ENCODE measurements at regions not wholly inside any gene's neighbourhood (a gene's known extent, or its start where the extent isn't known, plus 50 kb on each side); places are given as distances from the start of the nearest gene placed in this dataset.

- Histone ChIP-seq H3K27me3 (ENCODE audit: control insufficient read depth, insufficient read depth, low read length) (no peaks in the 10 kb centered on the region), H3K9me3 (ENCODE audit: control insufficient read depth, low read length) (no peaks in the 10 kb centered on the region), H3K4me1 (ENCODE audit: control insufficient read depth, insufficient read depth, low read length) (peaks cover 3% of the 10 kb centered on the region), H3K4me3 (ENCODE audit: low read length) (no peak overlapping the region), H3K9ac (ENCODE audit: low read length) (no peak overlapping the region), H3K36me3 (ENCODE audit: control insufficient read depth, insufficient read depth, low read length) (no peaks in the 10 kb centered on the region)
Measured at GRCh38 chr2:12652723-12653122, 64.0 kb upstream of the TRIB2 start.

- H3K9me3 ChIP-seq (ENCODE audit: control insufficient read depth, low read length) = no peaks in the 10 kb centered on the region
- peaks cover 15% of the 10 kb centered on the region for H3K4me1 ChIP-seq (ENCODE audit: control insufficient read depth, insufficient read depth, low read length)
- no peaks in the 10 kb centered on the region for H3K27me3 ChIP-seq (ENCODE audit: control insufficient read depth, insufficient read depth, low read length)
- H3K4me3 ChIP-seq (ENCODE audit: low read length) = no peak overlapping the region
- no peak overlapping the region for H3K9ac ChIP-seq (ENCODE audit: low read length)
- H3K36me3 ChIP-seq (ENCODE audit: control insufficient read depth, insufficient read depth, low read length) = no peaks in the 10 kb centered on the region
Measured at GRCh38 chr2:12657560-12657959, 59.2 kb upstream of the TRIB2 start.

DNA sequence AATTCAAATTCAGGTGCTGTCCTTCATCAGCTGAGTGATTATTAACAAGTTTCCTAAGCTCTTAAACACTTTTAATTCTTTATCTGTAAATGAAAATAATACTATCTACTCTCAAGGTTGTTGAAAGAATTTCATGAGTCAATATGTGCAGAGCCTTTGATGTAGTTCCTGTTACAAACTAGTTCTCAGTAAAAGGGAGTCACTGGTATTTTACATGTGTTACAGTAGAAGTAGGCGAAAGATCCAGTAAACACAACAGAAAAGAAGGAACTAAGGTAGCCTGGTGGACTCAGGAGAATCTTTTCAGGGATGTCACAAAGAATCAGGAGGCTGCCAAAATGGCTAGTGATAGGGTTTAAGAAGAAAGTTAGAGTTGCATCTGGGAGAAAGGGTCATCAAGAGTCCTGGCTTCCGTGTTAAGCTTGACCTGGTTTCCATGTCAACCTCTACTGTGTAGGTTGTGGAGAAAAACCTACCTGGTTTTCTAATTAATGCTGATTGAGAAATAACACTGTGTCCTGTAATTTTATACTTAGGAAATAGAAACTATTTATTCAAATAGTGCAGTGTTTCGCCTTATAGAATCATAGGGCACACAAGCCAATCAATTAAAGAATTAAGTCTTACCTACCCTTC is 58.3 kb upstream of the TRIB2 start:
- H3K9me3 ChIP-seq (ENCODE audit: control insufficient read depth, low read length) = no peaks in the 10 kb centered on the region

DNA sequence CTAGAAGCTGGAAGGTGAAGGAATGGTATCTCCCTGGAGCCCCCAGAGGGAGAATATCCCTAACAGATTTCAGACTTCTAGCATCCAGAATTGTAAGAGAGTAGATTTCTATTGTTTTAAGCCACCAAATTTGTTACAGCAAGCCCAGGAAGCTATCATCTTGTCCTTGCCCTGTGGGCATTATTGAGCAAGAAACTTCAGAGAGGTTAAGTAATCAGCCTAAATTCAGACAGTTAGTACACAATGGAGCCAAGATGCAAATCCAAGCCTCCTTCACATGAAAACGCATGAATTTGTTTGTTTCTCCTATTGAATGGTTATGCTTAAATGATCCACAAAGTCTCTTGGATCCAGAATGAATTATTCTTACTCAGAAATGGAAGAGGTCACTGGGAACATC is 55.2 kb upstream of the TRIB2 start:
- H3K9ac ChIP-seq (ENCODE audit: low read length) = no peak overlapping the region
- H3K9me3 ChIP-seq (ENCODE audit: control insufficient read depth, low read length) = no peaks in the 10 kb centered on the region
- H3K36me3 ChIP-seq (ENCODE audit: control insufficient read depth, insufficient read depth, low read length) = no peaks in the 10 kb centered on the region
- no peaks in the 10 kb centered on the region for H3K27me3 ChIP-seq (ENCODE audit: control insufficient read depth, insufficient read depth, low read length)
- H3K4me1 ChIP-seq (ENCODE audit: control insufficient read depth, insufficient read depth, low read length) = peaks cover 15% of the 10 kb centered on the region
- H3K4me3 ChIP-seq (ENCODE audit: low read length) = no peak overlapping the region

More for the DNA sequence above, 58.3 kb upstream of the TRIB2 start:
- no peak overlapping the region for H3K4me3 ChIP-seq (ENCODE audit: low read length)
- no peak overlapping the region for H3K9ac ChIP-seq (ENCODE audit: low read length)
- H3K36me3 ChIP-seq (ENCODE audit: control insufficient read depth, insufficient read depth, low read length) = no peaks in the 10 kb centered on the region
- peaks cover 15% of the 10 kb centered on the region for H3K4me1 ChIP-seq (ENCODE audit: control insufficient read depth, insufficient read depth, low read length)
- H3K27me3 ChIP-seq (ENCODE audit: control insufficient read depth, insufficient read depth, low read length) = no peaks in the 10 kb centered on the region

DNA sequence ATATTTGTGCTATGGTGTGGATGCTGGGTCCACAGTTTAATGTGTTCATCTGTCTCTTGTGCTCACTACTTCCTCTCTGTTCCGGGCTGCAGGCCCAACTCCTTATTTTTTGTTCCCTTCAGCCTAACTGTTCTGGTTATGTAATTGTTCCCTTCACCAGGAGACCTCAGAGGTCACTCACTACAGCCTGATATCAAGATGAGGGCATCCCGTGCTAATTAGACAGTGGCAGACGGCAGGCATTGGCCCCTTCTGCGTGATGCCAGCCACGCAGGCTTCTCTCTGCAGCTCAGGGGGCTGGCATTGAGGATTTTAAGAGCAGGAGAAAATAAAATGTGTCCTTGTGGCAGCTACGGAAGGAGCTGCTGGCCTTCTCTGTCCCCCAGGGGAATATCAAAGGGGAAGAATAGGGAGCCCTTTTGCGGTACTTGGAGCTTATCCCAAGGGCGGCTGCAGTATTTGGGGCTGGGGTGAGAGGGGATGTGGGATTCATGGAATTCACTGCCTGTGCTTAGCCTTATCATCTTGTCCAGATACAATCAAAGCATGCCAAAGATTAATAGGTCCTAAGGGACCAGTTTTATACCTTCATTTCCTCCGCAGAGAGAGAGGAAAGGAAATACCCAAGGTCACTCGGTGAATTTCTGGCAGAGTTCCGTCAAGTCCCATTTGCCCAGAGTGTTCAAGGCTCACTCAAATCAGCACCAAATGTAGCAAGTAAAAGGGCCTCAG is 53.3 kb upstream of the TRIB2 start:
- no peaks in the 10 kb centered on the region for H3K9me3 ChIP-seq (ENCODE audit: control insufficient read depth, low read length)
- no peaks in the 10 kb centered on the region for H3K36me3 ChIP-seq (ENCODE audit: control insufficient read depth, insufficient read depth, low read length)
- H3K9ac ChIP-seq (ENCODE audit: low read length) = no peak overlapping the region
- H3K4me1 ChIP-seq (ENCODE audit: control insufficient read depth, insufficient read depth, low read length) = peaks cover 7% of the 10 kb centered on the region
- H3K27me3 ChIP-seq (ENCODE audit: control insufficient read depth, insufficient read depth, low read length) = no peaks in the 10 kb centered on the region
- no peak overlapping the region for H3K4me3 ChIP-seq (ENCODE audit: low read length)

- Histone ChIP-seq H3K36me3 (ENCODE audit: control insufficient read depth, insufficient read depth, low read length) (no peaks in the 10 kb centered on the region), H3K9me3 (ENCODE audit: control insufficient read depth, low read length) (no peaks in the 10 kb centered on the region), H3K4me3 (ENCODE audit: low read length) (no peak overlapping the region), H3K4me1 (ENCODE audit: control insufficient read depth, insufficient read depth, low read length) (no peaks in the 10 kb centered on the region), H3K27me3 (ENCODE audit: control insufficient read depth, insufficient read depth, low read length) (no peaks in the 10 kb centered on the region), H3K9ac (ENCODE audit: low read length) (no peak overlapping the region)
Measured at GRCh38 chr2:12665334-12665733, 51.4 kb upstream of the TRIB2 start.

DNA sequence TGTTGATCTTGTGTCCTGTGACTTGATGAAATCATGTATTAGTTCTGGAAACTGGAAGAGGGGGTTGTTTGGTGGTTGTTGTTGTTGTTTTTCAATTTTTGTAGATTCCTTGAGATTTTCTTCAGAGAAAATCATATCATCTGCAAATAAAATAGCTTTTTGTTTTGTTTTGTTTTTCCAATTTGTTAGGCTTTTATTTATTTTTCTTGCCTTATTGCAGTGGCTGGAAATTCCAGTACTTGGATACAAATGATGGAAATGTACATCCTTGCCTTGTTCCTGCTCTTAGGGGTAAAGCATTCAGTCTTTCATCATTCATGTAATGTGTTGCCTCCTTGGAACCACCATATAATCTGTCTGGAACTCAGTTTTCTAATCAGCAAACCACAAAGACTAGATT is 50.3 kb upstream of the TRIB2 start:
- H3K27me3 ChIP-seq (ENCODE audit: control insufficient read depth, insufficient read depth, low read length) = no peaks in the 10 kb centered on the region
- no peaks in the 10 kb centered on the region for H3K4me1 ChIP-seq (ENCODE audit: control insufficient read depth, insufficient read depth, low read length)
- H3K4me3 ChIP-seq (ENCODE audit: low read length) = no peak overlapping the region
- H3K9ac ChIP-seq (ENCODE audit: low read length) = no peak overlapping the region
- H3K9me3 ChIP-seq (ENCODE audit: control insufficient read depth, low read length) = no peaks in the 10 kb centered on the region
- H3K36me3 ChIP-seq (ENCODE audit: control insufficient read depth, insufficient read depth, low read length) = no peaks in the 10 kb centered on the region

Measured in mucosa of stomach (tissue), 1 donor.